Ishikawa (cell line): ENCODE measurements at regions not wholly inside any gene's neighbourhood (a gene's known extent, or its start where the extent isn't known, plus 50 kb on each side); places are given as distances from the start of the nearest gene placed in this dataset.

ENCODE experiments used
- CREB1 ChIP-seq: IDR thresholded peaks from 2 replicates; pipeline ENCODE4 v1.6.1; 2012; ENCODE audit warnings: low read depth
- EGR1 ChIP-seq: IDR thresholded peaks from 2 replicates; pipeline ENCODE4 v1.6.1; 2012
- EP300 ChIP-seq: IDR thresholded peaks from 2 replicates; pipeline ENCODE4 v1.6.1; 2012; ENCODE audit warnings: borderline replicate concordance
- FOXM1 ChIP-seq: IDR thresholded peaks from 2 replicates; pipeline ENCODE4 v1.6.1; 2012; ENCODE audit warnings: low read depth, borderline replicate concordance
- NFIC ChIP-seq: IDR thresholded peaks from 2 replicates; pipeline ENCODE4 v1.6.1; 2012
- RAD21 ChIP-seq: IDR thresholded peaks from 2 replicates; pipeline ENCODE4 v1.6.1; 2012; ENCODE audit warnings: low read depth
- TCF12 ChIP-seq: IDR thresholded peaks from 2 replicates; pipeline ENCODE4 v1.6.1; 2012; ENCODE audit warnings: low read depth
- TEAD4 ChIP-seq: IDR thresholded peaks from 2 replicates; pipeline ENCODE4 v1.6.1; 2012
- USF1 ChIP-seq: IDR thresholded peaks from 2 replicates; pipeline ENCODE4 v1.6.1; 2012
- ZBTB7A ChIP-seq: IDR thresholded peaks from 2 replicates; pipeline ENCODE4 v1.6.1; 2012; ENCODE audit warnings: low read depth

- TF ChIP-seq NFIC (no peak), EGR1 (no peak), RAD21 (no peak), ZBTB7A (no peak), CREB1 (no peak), FOXM1 (no peak), TEAD4 (no peak), USF1 (no peak), TCF12 (no peak), EP300 (no peak)
These were observed 153.7 kb upstream of the KCNMB2 start for GRCh38 chr3:178382449-178383061.
